Mesenchymal stem cell (in vitro differentiated cells and primary cell): ENCODE measurements at regions not wholly inside any gene's neighbourhood (a gene's known extent, or its start where the extent isn't known, plus 50 kb on each side); places are given as distances from the start of the nearest gene placed in this dataset.
A peak's percentile ranks its signal among the peaks of the same experiment; 100 is the strongest.

ENCODE experiments used
- DNase-seq: peaks from one replicate; pipeline ENCODE4 v3.0.0-alpha.2; 2013
- H2AFZ ChIP-seq: one replicate; pipeline ENCODE4 v1.6.1; 2013; ENCODE audit warnings: low read depth, mild to moderate bottlenecking, control low read depth, inconsistent platforms, low read length, moderate library complexity
- H2AK5ac ChIP-seq: 2 replicates; pipeline ENCODE4 v1.6.1; 2013; ENCODE audit warnings: low read length, moderate library complexity, mild to moderate bottlenecking, inconsistent platforms; ENCODE audit not compliant: severe bottlenecking
- H2BK120ac ChIP-seq: one replicate; pipeline ENCODE4 v1.6.1; 2013; ENCODE audit warnings: low read depth, mild to moderate bottlenecking, inconsistent platforms, low read length, moderate library complexity
- H2BK12ac ChIP-seq, 2 experiments: one replicate each; pipeline ENCODE4 v1.6.1; 2013; ENCODE audit warnings: inconsistent platforms in 2 of 2, low read length in 2 of 2, mild to moderate bottlenecking in 2 of 2, moderate library complexity in 2 of 2, control low read depth in 1 of 2
- H2BK15ac ChIP-seq: one replicate; pipeline ENCODE4 v1.6.1; 2013; ENCODE audit warnings: mild to moderate bottlenecking, low read depth, inconsistent platforms; ENCODE audit not compliant: poor library complexity, severe bottlenecking
- H2BK5ac ChIP-seq: 2 replicates; pipeline ENCODE4 v1.6.1; 2013; ENCODE audit warnings: low read depth, mild to moderate bottlenecking, low read length, control low read depth, inconsistent platforms; ENCODE audit not compliant: poor library complexity, severe bottlenecking
- H3K14ac ChIP-seq, 2 experiments: one replicate each; pipeline ENCODE4 v1.6.1; 2013; ENCODE audit warnings: inconsistent platforms in 2 of 2, low read length in 2 of 2, control low read depth in 1 of 2, mild to moderate bottlenecking in 1 of 2, moderate library complexity in 1 of 2
- H3K18ac ChIP-seq, 2 experiments: one replicate each; pipeline ENCODE4 v1.6.1; 2013; ENCODE audit warnings: inconsistent platforms in 2 of 2, low read length in 2 of 2, control low read depth in 1 of 2, low read depth in 1 of 2, mild to moderate bottlenecking in 1 of 2
- H3K23ac ChIP-seq, 2 experiments: one replicate each; pipeline ENCODE4 v1.6.1; 2013; ENCODE audit warnings: inconsistent platforms in 2 of 2, low read length in 2 of 2, mild to moderate bottlenecking in 2 of 2, moderate library complexity in 2 of 2, control low read depth in 1 of 2
- H3K27ac ChIP-seq: 2 replicates; pipeline ENCODE4 v1.5.1; 2013; ENCODE audit warnings: mild to moderate bottlenecking, moderate library complexity, low read length, control low read depth, inconsistent platforms; ENCODE audit not compliant: poor library complexity, severe bottlenecking
- H3K27me3 ChIP-seq, 2 experiments: 2 replicates each; pipeline versions ENCODE4 v1.6.1 to v1.7.0; 2013; ENCODE audit warnings: low read length in 2 of 2, mild to moderate bottlenecking in 2 of 2, moderate library complexity in 2 of 2, control low read depth in 1 of 2, inconsistent platforms in 1 of 2; ENCODE audit not compliant: control insufficient read depth in 1 of 2, insufficient read depth in 1 of 2
- H3K36me3 ChIP-seq, 2 experiments: 2 replicates each; pipeline versions ENCODE4 v1.6.1 to v1.7.0; 2013; ENCODE audit warnings: low read length in 2 of 2, control low read depth in 1 of 2, inconsistent platforms in 1 of 2, low read depth in 1 of 2, mild to moderate bottlenecking in 1 of 2; ENCODE audit not compliant: insufficient read depth in 2 of 2, control insufficient read depth in 1 of 2
- H3K4ac ChIP-seq, 2 experiments: one replicate each; pipeline ENCODE4 v1.6.1; 2013; ENCODE audit warnings: inconsistent platforms in 2 of 2, low read length in 2 of 2, mild to moderate bottlenecking in 2 of 2, moderate library complexity in 2 of 2, control low read depth in 1 of 2, low read depth in 1 of 2
- H3K4me1 ChIP-seq: 2 replicates; pipeline ENCODE4 v1.6.1; 2013; ENCODE audit warnings: low read depth, low read length, control low read depth; ENCODE audit not compliant: control insufficient read depth, insufficient read depth
- H3K4me2 ChIP-seq: 2 replicates; pipeline ENCODE4 v1.6.1; 2013; ENCODE audit warnings: low read length, mild to moderate bottlenecking, inconsistent platforms; ENCODE audit not compliant: poor library complexity, severe bottlenecking
- H3K4me3 ChIP-seq, 2 experiments: 2 replicates each; pipeline versions ENCODE4 v1.5.1 to v1.7.0; 2013; ENCODE audit warnings: low read length in 2 of 2, mild to moderate bottlenecking in 2 of 2, control low read depth in 1 of 2, low read depth in 1 of 2; ENCODE audit not compliant: insufficient read depth in 1 of 2
- H3K79me1 ChIP-seq: replicated peaks from 2 replicates; pipeline ENCODE4 v1.6.1; 2013; ENCODE audit warnings: mild to moderate bottlenecking, control low read depth, low read length, inconsistent platforms; ENCODE audit not compliant: poor library complexity, severe bottlenecking
- H3K9ac ChIP-seq: 2 replicates; pipeline ENCODE4 v1.7.0; 2013; ENCODE audit warnings: mild to moderate bottlenecking, low read length, moderate library complexity
- H3K9me3 ChIP-seq: 2 replicates; pipeline ENCODE4 v1.7.0; 2013; ENCODE audit warnings: mild to moderate bottlenecking, low read length; ENCODE audit not compliant: control insufficient read depth
- H4K8ac ChIP-seq: one replicate; pipeline ENCODE4 v1.6.1; 2013; ENCODE audit warnings: inconsistent platforms, mild to moderate bottlenecking, low read length, moderate library complexity
- H4K91ac ChIP-seq: one replicate; pipeline ENCODE4 v1.6.1; 2013; ENCODE audit warnings: mild to moderate bottlenecking, low read length, inconsistent platforms
- WGBS: methylation state at CpG from one replicate; pipeline ENCODE4 v1.1.7; 2013; ENCODE audit warnings: mixed read lengths; 5-methylcytosine and 5-hydroxymethylcytosine counted together

- Histone ChIP-seq H2AK5ac (no peak overlapping the region), H3K4ac (no peak overlapping the region), H2BK15ac (no peak overlapping the region), H2AFZ (no peak overlapping the region), H3K9ac (no peak overlapping the region), H3K36me3 (no peaks in the 10 kb centered on the region), H3K79me1 (no peaks in the 10 kb centered on the region), H2BK12ac (no peak overlapping the region), H3K23ac (no peak overlapping the region), H3K27ac (no peak overlapping the region), H3K4me3 (no peak overlapping the region), H3K9me3 (no peaks in the 10 kb centered on the region), H3K4me2 (no peak overlapping the region), H4K8ac (no peak overlapping the region), H3K4me1 (no peaks in the 10 kb centered on the region), H3K27me3 (no peaks in the 10 kb centered on the region), H2BK5ac (no peak overlapping the region), H3K18ac (no peak overlapping the region), H3K14ac (no peak overlapping the region), H4K91ac (no peak overlapping the region), H2BK120ac (no peak overlapping the region)
- WGBS, result 71% methylated on average over 4 of the region's 5 CpGs
- no peak for DNase-seq
Observed at GRCh38 chr1:117278531-117278930, 67.8 kb upstream of the VTCN1 start.

- Histone ChIP-seq H2BK5ac (no peak overlapping the region), H2AFZ (no peak overlapping the region), H3K27ac (no peak overlapping the region), H3K4ac (no peak overlapping the region), H3K36me3 (no peaks in the 10 kb centered on the region), H3K23ac (no peak overlapping the region), H3K27me3 (no peaks in the 10 kb centered on the region), H3K4me1 (no peaks in the 10 kb centered on the region), H3K4me3 (no peak overlapping the region), H2BK15ac (no peak overlapping the region), H3K79me1 (no peaks in the 10 kb centered on the region), H3K4me2 (no peak overlapping the region), H2BK12ac (no peak overlapping the region), H3K9ac (no peak overlapping the region), H3K9me3 (no peaks in the 10 kb centered on the region), H2AK5ac (no peak overlapping the region), H3K18ac (no peak overlapping the region), H4K8ac (no peak overlapping the region), H2BK120ac (no peak overlapping the region), H3K14ac (no peak overlapping the region), H4K91ac (no peak overlapping the region)
- peak; percentile 24 for DNase-seq
- WGBS, result 86% methylated on average over 1 of the region's 2 CpGs
Observed at GRCh38 chr1:117275055-117275454, 64.3 kb upstream of the VTCN1 start.

- H3K27me3 ChIP-seq, result peaks cover 7 to 15% of the 10 kb centered on the region in 2 experiments
- H3K18ac ChIP-seq, result no peak overlapping the region
- no peak overlapping the region for H3K9ac ChIP-seq
- no peak overlapping the region for H3K4me3 ChIP-seq
- no peak overlapping the region for H2BK12ac ChIP-seq
- 72% methylated on average over 4 of the region's 4 CpGs for WGBS
- no peak overlapping the region for H2BK15ac ChIP-seq
- H2BK5ac ChIP-seq, result no peak overlapping the region
- no peaks in the 10 kb centered on the region for H3K9me3 ChIP-seq
- H3K36me3 ChIP-seq, result no peaks in the 10 kb centered on the region
- no peak overlapping the region for H2BK120ac ChIP-seq
- no peak overlapping the region for H3K27ac ChIP-seq
- no peak overlapping the region for H4K8ac ChIP-seq
- H3K4me1 ChIP-seq, result no peaks in the 10 kb centered on the region
- no peak for DNase-seq
- H3K23ac ChIP-seq, result no peak overlapping the region
- H2AFZ ChIP-seq, result no peak overlapping the region
- H3K14ac ChIP-seq, result no peak overlapping the region
- no peak overlapping the region for H3K4ac ChIP-seq
- no peaks in the 10 kb centered on the region for H3K79me1 ChIP-seq
- no peak overlapping the region for H2AK5ac ChIP-seq
- H3K4me2 ChIP-seq, result no peak overlapping the region
- H4K91ac ChIP-seq, result no peak overlapping the region
Observed at GRCh38 chr1:117271959-117272358, 61.2 kb upstream of the VTCN1 start.

DNA sequence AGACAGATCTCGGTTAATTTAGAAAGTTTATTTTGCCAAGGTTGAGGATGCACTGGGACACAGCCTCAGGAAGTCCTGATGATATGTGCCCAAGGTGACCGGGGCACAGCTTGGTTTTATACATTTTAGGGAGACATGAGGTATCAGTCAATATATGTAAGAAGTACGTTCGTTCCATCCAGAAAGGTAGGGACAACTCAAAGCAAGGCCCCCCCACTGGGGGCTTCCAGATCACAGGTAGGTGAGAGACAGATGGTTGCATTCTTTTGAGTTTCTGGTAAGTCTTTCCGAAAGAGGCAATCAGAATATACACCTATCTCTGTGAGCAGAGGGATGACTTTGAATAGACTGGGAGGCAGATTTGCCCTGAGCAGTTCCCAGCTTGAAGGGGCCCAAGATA lies 60.4 kb upstream of the VTCN1 start:
- no peak overlapping the region for H2AFZ ChIP-seq
- H2BK12ac ChIP-seq, result no peak overlapping the region
- no peak overlapping the region for H2BK5ac ChIP-seq
- no peaks in the 10 kb centered on the region for H3K4me1 ChIP-seq
- no peak overlapping the region for H4K91ac ChIP-seq
- no peak overlapping the region for H2BK15ac ChIP-seq
- no peaks in the 10 kb centered on the region for H3K79me1 ChIP-seq
- no peak overlapping the region for H4K8ac ChIP-seq
- DNase-seq, result no peak
- H3K9me3 ChIP-seq, result no peaks in the 10 kb centered on the region
- H3K23ac ChIP-seq, result no peak overlapping the region
- no peak overlapping the region for H3K18ac ChIP-seq
- H3K4me3 ChIP-seq, result no peak overlapping the region
- H2BK120ac ChIP-seq, result no peak overlapping the region
- H3K9ac ChIP-seq, result no peak overlapping the region
- no peak overlapping the region for H3K4ac ChIP-seq
- no peak overlapping the region for H3K14ac ChIP-seq
- H3K4me2 ChIP-seq, result no peak overlapping the region
- peaks cover 7 to 19% of the 10 kb centered on the region in 2 experiments for H3K27me3 ChIP-seq
- 91% methylated on average over 5 of the region's 5 CpGs for WGBS
- H2AK5ac ChIP-seq, result no peak overlapping the region
- H3K27ac ChIP-seq, result no peak overlapping the region
- H3K36me3 ChIP-seq, result no peaks in the 10 kb centered on the region
